ENCODE measurements at regions not wholly inside any gene's neighbourhood (a gene's known extent, or its start where the extent isn't known, plus 50 kb on each side); places are given as distances from the start of the nearest gene placed in this dataset.

DNA sequence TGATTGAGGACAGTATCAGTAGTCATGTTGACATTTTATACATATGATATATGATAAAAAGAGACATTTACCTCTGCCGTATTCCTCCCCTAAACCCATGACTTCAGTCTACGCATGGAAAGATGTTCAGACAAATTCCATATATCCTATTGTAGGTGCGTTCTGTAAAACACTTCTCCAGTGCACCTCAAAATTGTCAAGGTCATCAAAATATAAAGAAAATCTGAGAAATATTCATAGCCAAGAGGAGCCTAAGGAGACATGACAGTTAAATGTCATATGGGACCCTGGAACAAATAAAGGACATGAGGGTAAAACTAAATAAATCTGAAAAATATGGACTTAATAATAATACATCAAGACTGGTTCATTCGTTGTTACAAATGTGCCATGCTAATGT is 71.5 kb downstream of the CCER1 start:
- Histone ChIP-seq H3K36me3 (replicated peaks; ENCODE audit: insufficient read depth, low read length) (no peaks in the 10 kb centered on the region), H3K9me2 (replicated peaks; ENCODE audit: insufficient read depth, low read length) (no peaks in the 10 kb centered on the region), H3K27me3 (replicated peaks; ENCODE audit: insufficient read depth, low read length) (no peaks in the 10 kb centered on the region), H3K27ac (ENCODE audit: low read length) (no peak overlapping the region), H2AFZ (ENCODE audit: low read length) (no peak overlapping the region), H3K9ac (ENCODE audit: low read length) (no peak overlapping the region), H3F3A (ENCODE audit: insufficient read depth, low read length) (no peaks in the 10 kb centered on the region), H3K4me1 (ENCODE audit: low read length) (no peaks in the 10 kb centered on the region), H3K9me3 (replicated peaks; ENCODE audit: insufficient read depth, low read length) (no peaks in the 10 kb centered on the region), H4K20me1 (ENCODE audit: insufficient read depth, low read length) (no peaks in the 10 kb centered on the region), H3K79me2 (ENCODE audit: low read length) (no peaks in the 10 kb centered on the region), H3K4me3 (ENCODE audit: low read length) (no peak overlapping the region), H3K4me2 (ENCODE audit: low read depth, low read length) (no peak overlapping the region)
- DNase-seq = no peak
- TF ChIP-seq EZH2 (optimal IDR thresholded peaks at IDR 0.05; ENCODE audit: low read depth, low read length) = no peak
- no peak for TF ChIP-seq EZH2phosphoT487 (IDR thresholded peaks at IDR 0.05; ENCODE audit: low read length)
- TF ChIP-seq, protein P1, sequence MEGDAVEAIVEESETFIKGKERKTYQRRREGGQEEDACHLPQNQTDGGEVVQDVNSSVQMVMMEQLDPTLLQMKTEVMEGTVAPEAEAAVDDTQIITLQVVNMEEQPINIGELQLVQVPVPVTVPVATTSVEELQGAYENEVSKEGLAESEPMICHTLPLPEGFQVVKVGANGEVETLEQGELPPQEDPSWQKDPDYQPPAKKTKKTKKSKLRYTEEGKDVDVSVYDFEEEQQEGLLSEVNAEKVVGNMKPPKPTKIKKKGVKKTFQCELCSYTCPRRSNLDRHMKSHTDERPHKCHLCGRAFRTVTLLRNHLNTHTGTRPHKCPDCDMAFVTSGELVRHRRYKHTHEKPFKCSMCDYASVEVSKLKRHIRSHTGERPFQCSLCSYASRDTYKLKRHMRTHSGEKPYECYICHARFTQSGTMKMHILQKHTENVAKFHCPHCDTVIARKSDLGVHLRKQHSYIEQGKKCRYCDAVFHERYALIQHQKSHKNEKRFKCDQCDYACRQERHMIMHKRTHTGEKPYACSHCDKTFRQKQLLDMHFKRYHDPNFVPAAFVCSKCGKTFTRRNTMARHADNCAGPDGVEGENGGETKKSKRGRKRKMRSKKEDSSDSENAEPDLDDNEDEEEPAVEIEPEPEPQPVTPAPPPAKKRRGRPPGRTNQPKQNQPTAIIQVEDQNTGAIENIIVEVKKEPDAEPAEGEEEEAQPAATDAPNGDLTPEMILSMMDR (IDR thresholded peaks at IDR 0.05; ENCODE audit: low read length) = no peak

- H4K20me1 ChIP-seq (ENCODE audit: insufficient read depth, low read length) = no peaks in the 10 kb centered on the region
- TF ChIP-seq EZH2 (optimal IDR thresholded peaks at IDR 0.05; ENCODE audit: low read depth, low read length) (no peak), EZH2phosphoT487 (IDR thresholded peaks at IDR 0.05; ENCODE audit: low read length) (no peak)
- TF ChIP-seq, protein P1 (IDR thresholded peaks at IDR 0.05; ENCODE audit: low read length) = no peak
- H3K79me2 ChIP-seq (ENCODE audit: low read length) = no peaks in the 10 kb centered on the region
- DNase-seq = no peak
- H2AFZ ChIP-seq (ENCODE audit: low read length) = no peak overlapping the region
- no peaks in the 10 kb centered on the region for H3K27me3 ChIP-seq (replicated peaks; ENCODE audit: insufficient read depth, low read length)
- H3F3A ChIP-seq (ENCODE audit: insufficient read depth, low read length) = no peaks in the 10 kb centered on the region
- no peaks in the 10 kb centered on the region for H3K9me3 ChIP-seq (replicated peaks; ENCODE audit: insufficient read depth, low read length)
- H3K4me2 ChIP-seq (ENCODE audit: low read depth, low read length) = no peak overlapping the region
- no peaks in the 10 kb centered on the region for H3K36me3 ChIP-seq (replicated peaks; ENCODE audit: insufficient read depth, low read length)
- H3K27ac ChIP-seq (ENCODE audit: low read length) = no peak overlapping the region
- no peak overlapping the region for H3K4me3 ChIP-seq (ENCODE audit: low read length)
- no peaks in the 10 kb centered on the region for H3K4me1 ChIP-seq (ENCODE audit: low read length)
- H3K9me2 ChIP-seq (replicated peaks; ENCODE audit: insufficient read depth, low read length) = no peaks in the 10 kb centered on the region
- H3K9ac ChIP-seq (ENCODE audit: low read length) = no peak overlapping the region
These were observed 83.3 kb downstream of the CCER1 start for GRCh38 chr12:90871726-90872096.

DNA sequence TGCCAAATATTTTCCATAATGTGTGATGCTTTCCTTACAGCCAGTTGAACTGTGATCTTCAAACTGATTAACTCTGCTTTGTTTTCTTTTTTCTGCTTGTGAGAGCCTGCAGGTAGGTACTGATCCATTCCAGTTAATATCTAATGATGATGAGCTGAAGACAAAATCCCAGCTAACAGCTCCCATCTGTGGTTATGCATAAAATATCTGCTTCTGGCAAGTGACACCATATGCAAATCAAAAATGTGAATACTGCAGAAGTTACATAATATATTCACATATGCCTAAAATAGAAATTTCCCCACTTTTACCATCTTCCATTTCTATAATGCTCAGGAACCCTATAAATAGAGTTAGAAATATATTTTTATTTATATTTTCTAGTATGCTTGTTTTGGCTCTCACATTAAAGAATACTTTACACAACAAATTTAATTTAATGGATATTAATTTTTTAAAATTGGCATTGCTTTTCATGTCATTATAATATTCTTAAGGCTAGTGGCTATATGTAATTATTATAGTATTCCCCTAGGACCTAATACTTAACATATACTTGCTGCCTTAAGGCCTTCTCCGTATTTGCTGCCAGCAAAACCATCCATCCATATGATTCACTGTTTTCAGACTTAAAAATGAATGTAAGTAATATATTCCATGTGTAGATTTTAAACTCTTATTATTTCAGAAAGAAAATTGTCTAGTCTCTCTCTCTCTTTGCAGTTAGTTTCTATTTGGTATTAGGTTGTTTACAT is 83.8 kb downstream of the CCER1 start:
- H3K27ac ChIP-seq (ENCODE audit: low read length) = no peak overlapping the region

More for the DNA sequence above, 83.8 kb downstream of the CCER1 start:
- H3F3A ChIP-seq (ENCODE audit: insufficient read depth, low read length) = no peaks in the 10 kb centered on the region
- H3K4me1 ChIP-seq (ENCODE audit: low read length) = no peaks in the 10 kb centered on the region
- no peaks in the 10 kb centered on the region for H4K20me1 ChIP-seq (ENCODE audit: insufficient read depth, low read length)
- H3K4me2 ChIP-seq (ENCODE audit: low read depth, low read length) = no peak overlapping the region
- H3K9me3 ChIP-seq (replicated peaks; ENCODE audit: insufficient read depth, low read length) = no peaks in the 10 kb centered on the region
- TF ChIP-seq, protein P1 (IDR thresholded peaks at IDR 0.05; ENCODE audit: low read length) = no peak
- no peak for TF ChIP-seq EZH2phosphoT487 (IDR thresholded peaks at IDR 0.05; ENCODE audit: low read length)
- no peak for TF ChIP-seq EZH2 (optimal IDR thresholded peaks at IDR 0.05; ENCODE audit: low read depth, low read length)
- no peak overlapping the region for H3K9ac ChIP-seq (ENCODE audit: low read length)
- H3K9me2 ChIP-seq (replicated peaks; ENCODE audit: insufficient read depth, low read length) = no peaks in the 10 kb centered on the region
- no peak overlapping the region for H2AFZ ChIP-seq (ENCODE audit: low read length)
- DNase-seq = no peak
- H3K27me3 ChIP-seq (replicated peaks; ENCODE audit: insufficient read depth, low read length) = no peaks in the 10 kb centered on the region
- H3K4me3 ChIP-seq (ENCODE audit: low read length) = no peak overlapping the region
- H3K79me2 ChIP-seq (ENCODE audit: low read length) = no peaks in the 10 kb centered on the region
- H3K36me3 ChIP-seq (replicated peaks; ENCODE audit: insufficient read depth, low read length) = no peaks in the 10 kb centered on the region
